Fibroblast of peridontal ligament (primary cell): ENCODE measurements at regions not wholly inside any gene's neighbourhood (a gene's known extent, or its start where the extent isn't known, plus 50 kb on each side); places are given as distances from the start of the nearest gene placed in this dataset.

Experiments used
- DNase-seq: peaks from one replicate; pipeline ENCODE4 v3.0.0-alpha.2; 2010; ENCODE audit errors: extremely low read depth

- DNase-seq: no peak
Measured at GRCh38 chr12:58139894-58140293, 198.5 kb downstream of the ATP23 start.

GRCh38 chr12:58140395-58140794 lies 199.0 kb downstream of the ATP23 start:
- no peak for DNase-seq

- DNase-seq: no peak
Measured at GRCh38 chr12:58142991-58143390, 201.6 kb downstream of the ATP23 start.

GRCh38 chr12:58143498-58143995 lies 202.2 kb downstream of the ATP23 start:
- no peak for DNase-seq

- no peak for DNase-seq
Measured at GRCh38 chr12:58148405-58148804, 207.0 kb downstream of the ATP23 start.

- DNase-seq: no peak
Measured at GRCh38 chr12:58148976-58149375, 207.6 kb downstream of the ATP23 start.

GRCh38 chr12:58154359-58154758 lies 213.0 kb downstream of the ATP23 start:
- DNase-seq: no peak

- no peak for DNase-seq
Measured at GRCh38 chr12:58156697-58157096, 215.3 kb downstream of the ATP23 start.

- DNase-seq: no peak
Measured at GRCh38 chr12:58159941-58160340, 218.6 kb downstream of the ATP23 start.

- DNase-seq: no peak
Measured at GRCh38 chr12:58161773-58162172, 220.4 kb downstream of the ATP23 start.

- DNase-seq: no peak
Measured at GRCh38 chr12:58163021-58163420, 221.7 kb downstream of the ATP23 start.

GRCh38 chr12:58166643-58167042 lies 225.3 kb downstream of the ATP23 start:
- no peak for DNase-seq

GRCh38 chr12:58167622-58168021 lies 226.3 kb downstream of the ATP23 start:
- no peak for DNase-seq

- DNase-seq: no peak
Measured at GRCh38 chr12:58169826-58170225, 228.5 kb downstream of the ATP23 start.

- DNase-seq: peak; percentile 49
Measured at GRCh38 chr12:58171914-58172313, 230.5 kb downstream of the ATP23 start.

- DNase-seq: no peak
Measured at GRCh38 chr12:58172433-58173073, 231.2 kb downstream of the ATP23 start.

GRCh38 chr12:58174316-58174715 lies 232.9 kb downstream of the ATP23 start:
- no peak for DNase-seq

GRCh38 chr12:58176296-58176869 lies 235.0 kb downstream of the ATP23 start:
- DNase-seq: peak; percentile 8

GRCh38 chr12:58177366-58177765 lies 236.0 kb downstream of the ATP23 start:
- DNase-seq: no peak

GRCh38 chr12:58184212-58184611 lies 242.8 kb downstream of the ATP23 start:
- DNase-seq: no peak

- DNase-seq: no peak
Measured at GRCh38 chr12:58186401-58186800, 245.0 kb downstream of the ATP23 start.

GRCh38 chr12:58186914-58187313 lies 245.5 kb downstream of the ATP23 start:
- no peak for DNase-seq

GRCh38 chr12:58189030-58189429 lies 247.7 kb downstream of the ATP23 start:
- DNase-seq: no peak

GRCh38 chr12:58189893-58190292 lies 248.5 kb downstream of the ATP23 start:
- no peak for DNase-seq
